ENCODE measurements at regions not wholly inside any gene's neighbourhood (a gene's known extent, or its start where the extent isn't known, plus 50 kb on each side); places are given as distances from the start of the nearest gene placed in this dataset.

DNA sequence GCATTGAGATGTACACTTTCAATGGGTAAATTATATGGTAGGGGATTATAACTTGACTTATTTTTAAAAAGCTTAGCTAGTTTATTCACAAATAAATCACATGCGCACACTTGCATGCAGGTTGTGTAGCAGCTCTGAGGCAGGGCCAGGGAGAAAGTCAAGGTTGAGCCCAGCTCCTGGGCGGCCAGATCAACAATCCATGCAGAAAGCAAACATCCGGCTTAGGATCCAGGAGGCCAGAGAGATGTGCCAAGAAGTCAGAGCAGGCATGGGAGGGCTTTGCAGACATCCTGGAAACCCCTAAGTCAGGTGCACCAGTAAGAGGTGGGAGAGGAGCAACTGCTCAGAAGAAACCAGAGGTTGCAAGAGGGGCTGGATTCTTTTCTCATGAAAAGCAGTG, 186.5 kb downstream of the AXIN2 start (continued):
- TF ChIP-seq ZNF462 (CRISPR knock-in tag; IDR thresholded peaks at IDR 0.05) (no peak), ZNF114 (CRISPR knock-in tag; IDR thresholded peaks at IDR 0.05) (no peak), EZH2phosphoT487 (IDR thresholded peaks at IDR 0.05; ENCODE audit: unreplicated experiment) (no peak), NANOG (IDR thresholded peaks at IDR 0.05; ENCODE audit: borderline replicate concordance) (no peak), CREB1 (CRISPR knock-in tag; IDR thresholded peaks at IDR 0.05; ENCODE audit: low read depth) (no peak), EZH2 (IDR thresholded peaks at IDR 0.05; ENCODE audit: low read depth, unreplicated experiment) (no peak), JUNB (IDR thresholded peaks at IDR 0.05; ENCODE audit: unreplicated experiment) (no peak)
- TF ChIP-seq, protein P1, sequence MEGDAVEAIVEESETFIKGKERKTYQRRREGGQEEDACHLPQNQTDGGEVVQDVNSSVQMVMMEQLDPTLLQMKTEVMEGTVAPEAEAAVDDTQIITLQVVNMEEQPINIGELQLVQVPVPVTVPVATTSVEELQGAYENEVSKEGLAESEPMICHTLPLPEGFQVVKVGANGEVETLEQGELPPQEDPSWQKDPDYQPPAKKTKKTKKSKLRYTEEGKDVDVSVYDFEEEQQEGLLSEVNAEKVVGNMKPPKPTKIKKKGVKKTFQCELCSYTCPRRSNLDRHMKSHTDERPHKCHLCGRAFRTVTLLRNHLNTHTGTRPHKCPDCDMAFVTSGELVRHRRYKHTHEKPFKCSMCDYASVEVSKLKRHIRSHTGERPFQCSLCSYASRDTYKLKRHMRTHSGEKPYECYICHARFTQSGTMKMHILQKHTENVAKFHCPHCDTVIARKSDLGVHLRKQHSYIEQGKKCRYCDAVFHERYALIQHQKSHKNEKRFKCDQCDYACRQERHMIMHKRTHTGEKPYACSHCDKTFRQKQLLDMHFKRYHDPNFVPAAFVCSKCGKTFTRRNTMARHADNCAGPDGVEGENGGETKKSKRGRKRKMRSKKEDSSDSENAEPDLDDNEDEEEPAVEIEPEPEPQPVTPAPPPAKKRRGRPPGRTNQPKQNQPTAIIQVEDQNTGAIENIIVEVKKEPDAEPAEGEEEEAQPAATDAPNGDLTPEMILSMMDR (conservative IDR thresholded peaks at IDR 0.05; ENCODE audit: low read depth in 2 of 2): no peak

- Histone ChIP-seq H3K4me2 (no peak overlapping the region), H2AFZ (no peak overlapping the region), H3K27ac (ENCODE audit: low read depth) (no peak overlapping the region), H3K79me2 (replicated peaks; ENCODE audit: insufficient read depth) (no peaks in the 10 kb centered on the region), H3K27me3 (ENCODE audit: insufficient read depth) (no peaks in the 10 kb centered on the region), H3F3A (replicated peaks; ENCODE audit: low read depth) (no peaks in the 10 kb centered on the region), H3K36me3 (ENCODE audit: insufficient read depth) (no peaks in the 10 kb centered on the region), H3K9me2 (ENCODE audit: insufficient read depth) (no peaks in the 10 kb centered on the region; the same call in 1 of the 2 replicates), H3K4me1 (ENCODE audit: insufficient read depth) (no peaks in the 10 kb centered on the region), H4K20me1 (replicated peaks; ENCODE audit: insufficient read depth) (no peaks in the 10 kb centered on the region), H3K4me3 (no peak overlapping the region)
- DNase-seq (ENCODE audit: low spot score): no peak
- Mint-ChIP-seq H3K9me3 (no peaks in the 10 kb centered on the region; the same call in 2 of the 3 replicates), H3K27me3 (ENCODE audit: insufficient read depth, low read depth, poor library complexity) (no peaks in the 10 kb centered on the region), H3K27ac (no peak overlapping the region), H3K36me3 (ENCODE audit: low read depth) (no peaks in the 10 kb centered on the region), H3K4me1 (peaks cover 2% of the 10 kb centered on the region; the same call in 1 of the 3 replicates), H3K4me3 (no peak overlapping the region)
- ATAC-seq: no peak
- TF ChIP-seq ETS1 (IDR thresholded peaks at IDR 0.05): no peak
- TF ChIP-seq, protein P2, sequence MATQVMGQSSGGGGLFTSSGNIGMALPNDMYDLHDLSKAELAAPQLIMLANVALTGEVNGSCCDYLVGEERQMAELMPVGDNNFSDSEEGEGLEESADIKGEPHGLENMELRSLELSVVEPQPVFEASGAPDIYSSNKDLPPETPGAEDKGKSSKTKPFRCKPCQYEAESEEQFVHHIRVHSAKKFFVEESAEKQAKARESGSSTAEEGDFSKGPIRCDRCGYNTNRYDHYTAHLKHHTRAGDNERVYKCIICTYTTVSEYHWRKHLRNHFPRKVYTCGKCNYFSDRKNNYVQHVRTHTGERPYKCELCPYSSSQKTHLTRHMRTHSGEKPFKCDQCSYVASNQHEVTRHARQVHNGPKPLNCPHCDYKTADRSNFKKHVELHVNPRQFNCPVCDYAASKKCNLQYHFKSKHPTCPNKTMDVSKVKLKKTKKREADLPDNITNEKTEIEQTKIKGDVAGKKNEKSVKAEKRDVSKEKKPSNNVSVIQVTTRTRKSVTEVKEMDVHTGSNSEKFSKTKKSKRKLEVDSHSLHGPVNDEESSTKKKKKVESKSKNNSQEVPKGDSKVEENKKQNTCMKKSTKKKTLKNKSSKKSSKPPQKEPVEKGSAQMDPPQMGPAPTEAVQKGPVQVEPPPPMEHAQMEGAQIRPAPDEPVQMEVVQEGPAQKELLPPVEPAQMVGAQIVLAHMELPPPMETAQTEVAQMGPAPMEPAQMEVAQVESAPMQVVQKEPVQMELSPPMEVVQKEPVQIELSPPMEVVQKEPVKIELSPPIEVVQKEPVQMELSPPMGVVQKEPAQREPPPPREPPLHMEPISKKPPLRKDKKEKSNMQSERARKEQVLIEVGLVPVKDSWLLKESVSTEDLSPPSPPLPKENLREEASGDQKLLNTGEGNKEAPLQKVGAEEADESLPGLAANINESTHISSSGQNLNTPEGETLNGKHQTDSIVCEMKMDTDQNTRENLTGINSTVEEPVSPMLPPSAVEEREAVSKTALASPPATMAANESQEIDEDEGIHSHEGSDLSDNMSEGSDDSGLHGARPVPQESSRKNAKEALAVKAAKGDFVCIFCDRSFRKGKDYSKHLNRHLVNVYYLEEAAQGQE (IDR thresholded peaks at IDR 0.05; ENCODE audit: unreplicated experiment): no peak
- TF ChIP-seq STAT1 (IDR thresholded peaks at IDR 0.05; ENCODE audit: unreplicated experiment): no peak
- no peak for TF ChIP-seq ZNF114 (CRISPR knock-in tag; IDR thresholded peaks at IDR 0.05)
- no peak for TF ChIP-seq NANOG (IDR thresholded peaks at IDR 0.05; ENCODE audit: borderline replicate concordance)
- no peak for TF ChIP-seq POLR2AphosphoS5 (IDR thresholded peaks at IDR 0.05; ENCODE audit: low read depth)
- TF ChIP-seq CREB1 (CRISPR knock-in tag; IDR thresholded peaks at IDR 0.05; ENCODE audit: low read depth): no peak
Measured at GRCh38 chr17:65371702-65372101, 189.7 kb downstream of the AXIN2 start.
